BJ (cell line): ENCODE measurements at regions not wholly inside any gene's neighbourhood (a gene's known extent, or its start where the extent isn't known, plus 50 kb on each side); places are given as distances from the start of the nearest gene placed in this dataset. TPM values are rescaled to one million over a fixed set of nuclear protein-coding genes. Genes with fewer than 3 reads are reported as not detected.

Experiments
- CTCF ChIA-PET: fragments of 350-600 bp; formaldehyde crosslinking; extraction: SDS; loops from one replicate; lab custom pipeline; 2021; ENCODE audit warnings: antibody characterized with exemption, inconsistent platforms; lab: Yijun Ruan, JAX
- POLR2A ChIA-PET: fragments of 300-600 bp; sonication (Branson Sonifier 250); formaldehyde crosslinking; extraction: SDS; loops from one replicate; lab custom pipeline; 2021; ENCODE audit warnings: antibody characterized with exemption; lab: Charles Lee
- DNase-seq: peaks from one replicate; pipeline ENCODE4 v3.0.0-alpha.2; 2011; ENCODE audit warnings: low read depth
- H3K27me3 ChIP-seq: 2 replicates; pipeline ENCODE4 v1.6.0; 2011; ENCODE audit warnings: low read length; ENCODE audit not compliant: control insufficient read depth, insufficient read depth
- H3K36me3 ChIP-seq: 2 replicates; pipeline ENCODE4 v1.5.1; 2011; ENCODE audit warnings: low read length; ENCODE audit not compliant: control insufficient read depth, insufficient read depth
- H3K4me3 ChIP-seq: 2 replicates; pipeline ENCODE4 v1.5.1; 2011; ENCODE audit warnings: low read depth, mild to moderate bottlenecking, control low read depth, low read length
- small RNA-seq: library from RNA; depleted of rRNA; stranded (forward); fragments of <200 nt; gene quantifications from one replicate; pipeline ENCODE3, GENCODE V24; 2012; ENCODE audit warnings: low replicate concordance, low read depth; ENCODE audit not compliant: insufficient read length
- TF ChIP-seq, protein P1 (sequence below): IDR thresholded peaks from 2 replicates; pipeline ENCODE4 v1.5.1; 2011; ENCODE audit warnings: low read depth, mild to moderate bottlenecking, control low read depth, inconsistent platforms, low read length, moderate library complexity; ENCODE audit not compliant: insufficient read depth

DNA sequence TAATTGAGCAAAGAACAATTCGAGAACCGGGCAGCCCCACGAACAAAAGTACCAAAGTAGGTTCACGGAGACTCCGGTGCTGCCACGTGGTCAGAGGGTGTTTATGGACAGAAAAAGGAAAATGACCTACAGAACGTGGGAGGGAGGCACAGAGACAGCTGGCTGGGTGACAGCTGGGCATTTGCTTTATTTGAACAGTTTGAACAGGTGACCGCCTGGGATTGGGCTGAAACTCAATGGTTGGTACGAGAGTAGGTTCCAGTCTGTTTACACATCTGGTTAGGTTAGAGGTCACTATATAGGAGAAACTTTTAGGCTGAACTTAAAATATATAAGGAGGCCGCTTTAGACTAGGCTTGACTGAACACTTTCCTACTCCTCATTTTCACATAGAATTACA lies 50.6 kb upstream of the CELF2 start:
- Histone ChIP-seq H3K36me3 (no peaks in the 10 kb centered on the region), H3K27me3 (no peaks in the 10 kb centered on the region), H3K4me3 (no peak overlapping the region)
- POLR2A ChIA-PET: no interaction called here
- TF ChIP-seq, protein P1, sequence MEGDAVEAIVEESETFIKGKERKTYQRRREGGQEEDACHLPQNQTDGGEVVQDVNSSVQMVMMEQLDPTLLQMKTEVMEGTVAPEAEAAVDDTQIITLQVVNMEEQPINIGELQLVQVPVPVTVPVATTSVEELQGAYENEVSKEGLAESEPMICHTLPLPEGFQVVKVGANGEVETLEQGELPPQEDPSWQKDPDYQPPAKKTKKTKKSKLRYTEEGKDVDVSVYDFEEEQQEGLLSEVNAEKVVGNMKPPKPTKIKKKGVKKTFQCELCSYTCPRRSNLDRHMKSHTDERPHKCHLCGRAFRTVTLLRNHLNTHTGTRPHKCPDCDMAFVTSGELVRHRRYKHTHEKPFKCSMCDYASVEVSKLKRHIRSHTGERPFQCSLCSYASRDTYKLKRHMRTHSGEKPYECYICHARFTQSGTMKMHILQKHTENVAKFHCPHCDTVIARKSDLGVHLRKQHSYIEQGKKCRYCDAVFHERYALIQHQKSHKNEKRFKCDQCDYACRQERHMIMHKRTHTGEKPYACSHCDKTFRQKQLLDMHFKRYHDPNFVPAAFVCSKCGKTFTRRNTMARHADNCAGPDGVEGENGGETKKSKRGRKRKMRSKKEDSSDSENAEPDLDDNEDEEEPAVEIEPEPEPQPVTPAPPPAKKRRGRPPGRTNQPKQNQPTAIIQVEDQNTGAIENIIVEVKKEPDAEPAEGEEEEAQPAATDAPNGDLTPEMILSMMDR: no peak
- no peak for DNase-seq
- CTCF ChIA-PET: no interaction called here

GRCh38 chr10:10967581-10968256 lies 50.0 kb upstream of the CELF2 start:
- CTCF ChIA-PET: no interaction called here

More at GRCh38 chr10:10967581-10968256, 50.0 kb upstream of the CELF2 start:
- no peak overlapping the region for H3K4me3 ChIP-seq
- H3K36me3 ChIP-seq: no peaks in the 10 kb centered on the region
- POLR2A ChIA-PET: no interaction called here
- TF ChIP-seq, protein P1: no peak
- H3K27me3 ChIP-seq: no peaks in the 10 kb centered on the region
- DNase-seq: no peak

Small RNA genes in the stretch of these regions (small RNA-seq; reads per million reads assigned to genes)
- gene AC025946.2: not detected
- not detected for gene AL355333.1
- not detected for gene CUX2P1
- gene RF00019: not detected
- gene RNA5SP299: not detected
